ENCODE measurements at regions not wholly inside any gene's neighbourhood (a gene's known extent, or its start where the extent isn't known, plus 50 kb on each side); places are given as distances from the start of the nearest gene placed in this dataset.

DNA sequence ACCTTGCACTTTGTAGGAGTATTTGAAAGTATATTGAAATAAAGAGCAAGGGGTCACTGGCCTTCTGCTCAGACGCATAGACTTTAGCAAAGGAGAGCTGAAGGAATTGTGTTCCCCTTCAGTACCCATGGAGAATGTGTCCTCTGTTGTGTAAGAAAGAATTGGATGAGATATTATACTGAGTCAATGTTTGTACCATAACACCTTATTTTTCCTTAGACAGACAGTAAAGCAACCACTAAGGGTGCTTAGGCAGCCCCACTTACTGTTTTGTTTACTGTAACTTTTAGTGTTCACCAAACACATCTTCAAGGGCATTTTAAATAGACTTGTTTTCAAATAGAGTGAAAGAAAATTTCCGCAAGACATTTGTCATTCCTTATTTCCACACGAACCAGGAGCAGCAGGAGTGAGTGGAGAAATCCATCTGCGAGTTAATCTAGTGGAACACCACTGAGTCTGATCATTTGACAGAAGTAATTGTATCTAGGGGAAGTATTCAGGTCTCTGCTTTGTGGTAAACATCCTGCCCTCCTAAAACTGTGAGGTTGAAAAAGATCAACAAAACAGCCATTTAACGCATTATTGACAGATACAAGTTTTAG, 89.5 kb downstream of the SLIT2 start:
- H4K5ac ChIP-seq (ENCODE audit: low read depth, low read length), result no peak overlapping the region
- no peak for ATAC-seq (ENCODE audit: low read depth)
- no peaks in the 10 kb centered on the region for H3K9me3 ChIP-seq (ENCODE audit: control insufficient read depth, insufficient read depth, low read length)
- no peaks in the 10 kb centered on the region for H4K20me1 ChIP-seq (ENCODE audit: insufficient read depth, low read length)
- H3K56ac ChIP-seq (ENCODE audit: extremely low read depth, insufficient read depth, low read length), result no peak overlapping the region
- H3K36me3 ChIP-seq (ENCODE audit: control insufficient read depth, insufficient read depth, low read length), result no peaks in the 10 kb centered on the region
- no peak overlapping the region for H2BK20ac ChIP-seq (ENCODE audit: low read depth, low read length)
- no peak overlapping the region for H2BK120ac ChIP-seq (ENCODE audit: low read depth, low read length)
- intact Hi-C loops (cut with micrococcal nuclease), result no loop called here
- H2BK5ac ChIP-seq (ENCODE audit: low read depth, low read length, poor library complexity, severe bottlenecking), result no peak overlapping the region
- no peaks in the 10 kb centered on the region for H3K4me1 ChIP-seq (ENCODE audit: control insufficient read depth, insufficient read depth, low read length)
- H3K23ac ChIP-seq (ENCODE audit: low read depth, low read length), result no peak overlapping the region
- no peak overlapping the region for H3K4me2 ChIP-seq (ENCODE audit: low read depth, low read length)
- H3K4me3 ChIP-seq (ENCODE audit: insufficient read depth, low read depth, low read length), result no peak overlapping the region
- no peak for DNase-seq
- TF ChIP-seq, protein P1, sequence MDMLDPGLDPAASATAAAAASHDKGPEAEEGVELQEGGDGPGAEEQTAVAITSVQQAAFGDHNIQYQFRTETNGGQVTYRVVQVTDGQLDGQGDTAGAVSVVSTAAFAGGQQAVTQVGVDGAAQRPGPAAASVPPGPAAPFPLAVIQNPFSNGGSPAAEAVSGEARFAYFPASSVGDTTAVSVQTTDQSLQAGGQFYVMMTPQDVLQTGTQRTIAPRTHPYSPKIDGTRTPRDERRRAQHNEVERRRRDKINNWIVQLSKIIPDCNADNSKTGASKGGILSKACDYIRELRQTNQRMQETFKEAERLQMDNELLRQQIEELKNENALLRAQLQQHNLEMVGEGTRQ (IDR thresholded peaks at IDR 0.05; ENCODE audit: low read depth, low read length), result no peak
- TF ChIP-seq MAFK (IDR thresholded peaks at IDR 0.05; ENCODE audit: low read depth, low read length), result no peak
- no peak for TF ChIP-seq RFX5 (IDR thresholded peaks at IDR 0.05; ENCODE audit: low read depth, low read length)
- TF ChIP-seq FOS (IDR thresholded peaks at IDR 0.05; ENCODE audit: low read depth, low read length), result no peak
- TF ChIP-seq, protein P2, sequence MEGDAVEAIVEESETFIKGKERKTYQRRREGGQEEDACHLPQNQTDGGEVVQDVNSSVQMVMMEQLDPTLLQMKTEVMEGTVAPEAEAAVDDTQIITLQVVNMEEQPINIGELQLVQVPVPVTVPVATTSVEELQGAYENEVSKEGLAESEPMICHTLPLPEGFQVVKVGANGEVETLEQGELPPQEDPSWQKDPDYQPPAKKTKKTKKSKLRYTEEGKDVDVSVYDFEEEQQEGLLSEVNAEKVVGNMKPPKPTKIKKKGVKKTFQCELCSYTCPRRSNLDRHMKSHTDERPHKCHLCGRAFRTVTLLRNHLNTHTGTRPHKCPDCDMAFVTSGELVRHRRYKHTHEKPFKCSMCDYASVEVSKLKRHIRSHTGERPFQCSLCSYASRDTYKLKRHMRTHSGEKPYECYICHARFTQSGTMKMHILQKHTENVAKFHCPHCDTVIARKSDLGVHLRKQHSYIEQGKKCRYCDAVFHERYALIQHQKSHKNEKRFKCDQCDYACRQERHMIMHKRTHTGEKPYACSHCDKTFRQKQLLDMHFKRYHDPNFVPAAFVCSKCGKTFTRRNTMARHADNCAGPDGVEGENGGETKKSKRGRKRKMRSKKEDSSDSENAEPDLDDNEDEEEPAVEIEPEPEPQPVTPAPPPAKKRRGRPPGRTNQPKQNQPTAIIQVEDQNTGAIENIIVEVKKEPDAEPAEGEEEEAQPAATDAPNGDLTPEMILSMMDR (conservative IDR thresholded peaks at IDR 0.05; ENCODE audit: low read depth, low read length), result no peak
- TF ChIP-seq CHD1 (IDR thresholded peaks at IDR 0.05; ENCODE audit: low read depth, low read length), result no peak
- TF ChIP-seq RAD21 (IDR thresholded peaks at IDR 0.05; ENCODE audit: low read length), result no peak
- TF ChIP-seq SMC3 (IDR thresholded peaks at IDR 0.05; ENCODE audit: low read depth, low read length), result no peak
- no peak for TF ChIP-seq BHLHE40 (IDR thresholded peaks at IDR 0.05; ENCODE audit: low read depth, low read length)
- TF ChIP-seq POLR2A (IDR thresholded peaks at IDR 0.05; ENCODE audit: low read depth, low read length), result no peak
- no peak for TF ChIP-seq RCOR1 (IDR thresholded peaks at IDR 0.05; ENCODE audit: insufficient replicate concordance, low read length)
- no peak for TF ChIP-seq NFE2L2 (IDR thresholded peaks at IDR 0.05; ENCODE audit: low read depth, low read length)
- TF ChIP-seq MAZ (IDR thresholded peaks at IDR 0.05; ENCODE audit: borderline replicate concordance, low read depth, low read length), result no peak
- TF ChIP-seq CEBPB (IDR thresholded peaks at IDR 0.05; ENCODE audit: low read depth, low read length), result no peak
- TF ChIP-seq MXI1 (IDR thresholded peaks at IDR 0.05; ENCODE audit: borderline replicate concordance, low read depth, low read length), result no peak
- TF ChIP-seq, protein P3, sequence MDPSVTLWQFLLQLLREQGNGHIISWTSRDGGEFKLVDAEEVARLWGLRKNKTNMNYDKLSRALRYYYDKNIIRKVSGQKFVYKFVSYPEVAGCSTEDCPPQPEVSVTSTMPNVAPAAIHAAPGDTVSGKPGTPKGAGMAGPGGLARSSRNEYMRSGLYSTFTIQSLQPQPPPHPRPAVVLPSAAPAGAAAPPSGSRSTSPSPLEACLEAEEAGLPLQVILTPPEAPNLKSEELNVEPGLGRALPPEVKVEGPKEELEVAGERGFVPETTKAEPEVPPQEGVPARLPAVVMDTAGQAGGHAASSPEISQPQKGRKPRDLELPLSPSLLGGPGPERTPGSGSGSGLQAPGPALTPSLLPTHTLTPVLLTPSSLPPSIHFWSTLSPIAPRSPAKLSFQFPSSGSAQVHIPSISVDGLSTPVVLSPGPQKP (IDR thresholded peaks at IDR 0.05; ENCODE audit: borderline replicate concordance, low read depth, low read length), result no peak
- no peak overlapping the region for H3K4ac ChIP-seq (ENCODE audit: low read depth, low read length)
- H2AK9ac ChIP-seq (replicated peaks; ENCODE audit: low read depth, low read length, poor library complexity), result no peak overlapping the region
- ChIA-PET POLR2A (ENCODE audit: unreplicated experiment) (interaction anchor here (0.5 kb wide), 1 partner anchor 284 kb away, joined by 3 read pairs; no protein-coding TSS in a partner anchor), CTCF (no interaction called here)
- no peak overlapping the region for H4K91ac ChIP-seq (ENCODE audit: insufficient read depth, low read depth, low read length)
- no peak overlapping the region for H3K9ac ChIP-seq (ENCODE audit: low read depth, low read length)
- no peaks in the 10 kb centered on the region for H3K79me1 ChIP-seq (ENCODE audit: low read depth in 1 of 2, low read length in 2 of 2)
- no peak overlapping the region for H2AFZ ChIP-seq (replicated peaks; ENCODE audit: low read length, poor library complexity)
- H3K18ac ChIP-seq (ENCODE audit: low read depth, low read length), result no peak overlapping the region
- H3K9me1 ChIP-seq (ENCODE audit: insufficient read depth, low read length), result no peaks in the 10 kb centered on the region
- no peak overlapping the region for H2AK5ac ChIP-seq (ENCODE audit: low read depth, low read length)
- no peaks in the 10 kb centered on the region for H3K27me3 ChIP-seq (ENCODE audit: control insufficient read depth, insufficient read depth, low read length)
- H2BK15ac ChIP-seq (ENCODE audit: low read depth, low read length), result no peak overlapping the region
- no TSS peak for BruUV-seq (replicated peaks)
- H3K14ac ChIP-seq (replicated peaks; ENCODE audit: low read depth, low read length), result no peak overlapping the region
- no peak overlapping the region for H3K27ac ChIP-seq (ENCODE audit: insufficient read depth, low read length)
- dilution Hi-C loops (cut with HindIII; ENCODE audit: low sequenced_read_pairs, unreplicated experiment), result no loop called here
- no CpG with 5 or more reads among the region's 5 CpGs for WGBS, 2 experiments (ENCODE audit: extremely low coverage in 2 of 2, insufficient read length in 1 of 2)
- in situ Hi-C loops (cut with MboI; ENCODE audit: low sequenced_read_pairs), result no loop called here
- H4K8ac ChIP-seq (ENCODE audit: low read depth in 2 of 2, low read length in 2 of 2), result no peak overlapping the region
